ENCODE measurements at regions not wholly inside any gene's neighbourhood (a gene's known extent, or its start where the extent isn't known, plus 50 kb on each side); places are given as distances from the start of the nearest gene placed in this dataset.

DNA sequence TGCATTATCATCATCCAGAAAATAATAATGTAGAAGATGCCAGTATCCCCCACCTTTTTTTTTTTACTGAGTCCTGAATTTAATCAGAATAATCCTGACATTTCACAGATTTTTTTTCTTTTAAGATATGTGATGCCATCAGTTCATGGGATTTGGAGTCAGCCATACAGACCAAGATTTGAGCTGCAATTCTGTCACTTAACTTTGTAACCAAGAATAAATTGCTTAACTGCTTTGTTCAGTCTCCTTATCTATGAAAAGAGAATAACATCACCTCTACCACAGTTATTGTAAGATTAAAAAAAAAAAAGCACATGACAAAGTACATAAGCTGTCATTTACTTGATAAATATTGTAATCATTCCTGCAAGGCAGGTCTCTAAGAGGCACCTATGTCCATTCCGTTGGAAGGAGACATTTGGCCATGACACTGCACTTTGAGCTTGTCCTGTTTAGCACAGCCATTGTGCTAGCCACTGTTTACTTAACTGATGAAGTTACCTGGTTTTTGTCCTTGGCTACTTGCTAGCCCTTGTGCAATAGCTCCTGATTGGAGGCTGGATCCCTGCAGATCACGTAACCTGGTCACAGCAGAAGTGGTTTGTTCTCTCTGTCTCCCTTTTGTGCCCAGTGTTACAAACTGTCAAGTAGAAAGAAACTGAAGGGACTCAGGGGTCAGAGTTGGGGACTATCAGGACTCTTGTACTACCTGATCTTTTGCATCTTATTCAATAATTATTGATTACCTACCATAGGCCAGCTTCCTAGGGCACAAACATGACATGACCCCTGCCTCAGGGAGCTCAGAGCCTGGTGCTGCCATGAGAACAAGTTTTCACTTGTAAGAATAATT is 306.0 kb downstream of the WDR72 start:
- ChIA-PET CTCF (interaction anchor here (1.1 kb wide), 1 partner anchor 16 kb away, joined by 3 read pairs; no protein-coding TSS in a partner anchor), POLR2A (no interaction called here)
- Histone ChIP-seq H3K9ac (ENCODE audit: low read length) (no peak overlapping the region), H3K9me3 (ENCODE audit: control extremely low read depth in 1 of 3, control insufficient read depth in 2 of 3, insufficient read depth in 1 of 3, low read length in 2 of 3) (no peaks in the 10 kb centered on the region), H3K4me1 (ENCODE audit: control insufficient read depth in 2 of 2, insufficient read depth in 2 of 2, low read length in 2 of 2) (no peaks in the 10 kb centered on the region), H4K20me1 (ENCODE audit: control insufficient read depth, insufficient read depth, low read length, poor library complexity, severe bottlenecking) (no peaks in the 10 kb centered on the region), H3K27me3 (replicated peaks in 1 of 4; ENCODE audit: control extremely low read depth in 1 of 4, control insufficient read depth in 3 of 4, insufficient read depth in 4 of 4, low read length in 3 of 4) (no peaks in the 10 kb centered on the region), H3K4me3 (ENCODE audit: control extremely low read depth in 1 of 5, extremely low read depth in 1 of 5, insufficient read depth in 1 of 5, low read depth in 2 of 5, low read length in 4 of 5) (no peak overlapping the region), H3K79me2 (ENCODE audit: control insufficient read depth, insufficient read depth, low read length) (no peaks in the 10 kb centered on the region), H3K36me3 (replicated peaks in 1 of 2; ENCODE audit: control extremely low read depth in 1 of 2, control insufficient read depth in 1 of 2, extremely low read depth in 1 of 2, insufficient read depth in 2 of 2, low read length in 1 of 2) (no peaks in the 10 kb centered on the region), H3K27ac (ENCODE audit: low read length in 2 of 2) (no peak overlapping the region), H3K4me2 (replicated peaks; ENCODE audit: low read depth, low read length, poor library complexity, severe bottlenecking) (no peak overlapping the region), H2AFZ (ENCODE audit: insufficient read depth, low read depth, low read length, poor library complexity, severe bottlenecking) (no peak overlapping the region)
- no peaks in the 10 kb centered on the region for H3K9me3 Mint-ChIP-seq (ENCODE audit: insufficient read depth)
- H3K27me3 Mint-ChIP-seq, result peaks cover 3% of the 10 kb centered on the region
- no peak for ATAC-seq (ENCODE audit: low read depth)
- TF ChIP-seq EZH2 (IDR thresholded peaks at IDR 0.05; ENCODE audit: borderline replicate concordance, insufficient read depth, low read depth, low read length, poor library complexity, severe bottlenecking), result no peak
- TF ChIP-seq, protein P1, sequence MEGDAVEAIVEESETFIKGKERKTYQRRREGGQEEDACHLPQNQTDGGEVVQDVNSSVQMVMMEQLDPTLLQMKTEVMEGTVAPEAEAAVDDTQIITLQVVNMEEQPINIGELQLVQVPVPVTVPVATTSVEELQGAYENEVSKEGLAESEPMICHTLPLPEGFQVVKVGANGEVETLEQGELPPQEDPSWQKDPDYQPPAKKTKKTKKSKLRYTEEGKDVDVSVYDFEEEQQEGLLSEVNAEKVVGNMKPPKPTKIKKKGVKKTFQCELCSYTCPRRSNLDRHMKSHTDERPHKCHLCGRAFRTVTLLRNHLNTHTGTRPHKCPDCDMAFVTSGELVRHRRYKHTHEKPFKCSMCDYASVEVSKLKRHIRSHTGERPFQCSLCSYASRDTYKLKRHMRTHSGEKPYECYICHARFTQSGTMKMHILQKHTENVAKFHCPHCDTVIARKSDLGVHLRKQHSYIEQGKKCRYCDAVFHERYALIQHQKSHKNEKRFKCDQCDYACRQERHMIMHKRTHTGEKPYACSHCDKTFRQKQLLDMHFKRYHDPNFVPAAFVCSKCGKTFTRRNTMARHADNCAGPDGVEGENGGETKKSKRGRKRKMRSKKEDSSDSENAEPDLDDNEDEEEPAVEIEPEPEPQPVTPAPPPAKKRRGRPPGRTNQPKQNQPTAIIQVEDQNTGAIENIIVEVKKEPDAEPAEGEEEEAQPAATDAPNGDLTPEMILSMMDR (IDR thresholded peaks at IDR 0.05), result no peak
- no peaks in the 10 kb centered on the region for H3K4me1 Mint-ChIP-seq
- no peak overlapping the region for H3K4me3 Mint-ChIP-seq
- WGBS (ENCODE audit: insufficient coverage), result 85% methylated on average over 2 of the region's 2 CpGs
- intact Hi-C loops (cut with micrococcal nuclease), result no loop called here
- no peak overlapping the region for H3K27ac Mint-ChIP-seq
- no peak for DNase-seq

DNA sequence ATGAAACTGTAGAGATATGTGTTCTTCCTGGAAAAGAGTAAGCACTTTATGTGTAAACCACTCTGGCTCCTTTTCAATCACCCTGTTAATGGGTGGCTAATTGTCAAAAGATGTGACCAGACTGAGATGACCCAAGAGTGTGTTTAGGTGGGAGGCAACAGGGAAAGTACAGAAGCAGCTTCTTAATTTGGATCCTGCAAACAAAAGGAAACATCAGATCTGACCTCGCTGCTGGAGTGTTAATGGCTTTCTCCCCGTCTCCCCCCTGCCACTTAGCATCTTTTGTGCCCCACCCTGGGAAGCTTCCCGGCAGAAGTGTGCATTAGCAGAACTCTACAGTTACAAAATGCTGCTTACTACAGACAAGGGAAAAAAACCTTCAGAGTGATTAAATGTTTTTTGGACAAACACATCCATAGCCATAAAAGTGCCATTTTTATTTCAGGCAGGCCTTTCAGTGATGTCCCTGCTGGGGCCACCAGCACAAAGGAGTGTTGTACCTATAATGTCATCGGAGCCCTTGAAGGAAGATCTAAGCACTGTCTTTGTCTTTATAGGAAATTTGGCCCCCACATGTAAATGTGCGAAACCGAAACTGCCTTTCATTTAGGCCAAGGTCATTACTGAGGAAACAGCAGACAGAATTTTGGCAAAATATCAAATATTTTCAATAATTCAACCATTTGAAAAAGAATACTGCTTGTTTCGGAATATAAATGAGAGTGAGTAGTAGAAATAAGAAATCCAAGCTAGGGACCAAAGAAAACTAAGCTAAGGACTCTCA is 311.0 kb downstream of the WDR72 start:
- Mint-ChIP-seq H3K27ac (no peak overlapping the region), H3K4me1 (no peaks in the 10 kb centered on the region), H3K27me3 (no peaks in the 10 kb centered on the region), H3K9me3 (ENCODE audit: insufficient read depth) (no peaks in the 10 kb centered on the region), H3K4me3 (no peak overlapping the region)
- intact Hi-C loops (cut with micrococcal nuclease), result no loop called here
- Histone ChIP-seq H3K27ac (ENCODE audit: low read length in 2 of 2) (no peak overlapping the region), H3K79me2 (ENCODE audit: control insufficient read depth, insufficient read depth, low read length) (no peaks in the 10 kb centered on the region), H3K9me3 (ENCODE audit: control extremely low read depth in 1 of 3, control insufficient read depth in 2 of 3, insufficient read depth in 1 of 3, low read length in 2 of 3) (no peaks in the 10 kb centered on the region), H3K9ac (ENCODE audit: low read length) (no peak overlapping the region), H3K4me2 (replicated peaks; ENCODE audit: low read depth, low read length, poor library complexity, severe bottlenecking) (no peak overlapping the region), H3K4me3 (ENCODE audit: control extremely low read depth in 1 of 5, extremely low read depth in 1 of 5, insufficient read depth in 1 of 5, low read depth in 2 of 5, low read length in 4 of 5) (no peak overlapping the region), H4K20me1 (ENCODE audit: control insufficient read depth, insufficient read depth, low read length, poor library complexity, severe bottlenecking) (no peaks in the 10 kb centered on the region), H3K4me1 (ENCODE audit: control insufficient read depth in 2 of 2, insufficient read depth in 2 of 2, low read length in 2 of 2) (no peaks in the 10 kb centered on the region), H3K36me3 (replicated peaks in 1 of 2; ENCODE audit: control extremely low read depth in 1 of 2, control insufficient read depth in 1 of 2, extremely low read depth in 1 of 2, insufficient read depth in 2 of 2, low read length in 1 of 2) (no peaks in the 10 kb centered on the region), H3K27me3 (replicated peaks in 1 of 4; ENCODE audit: control extremely low read depth in 1 of 4, control insufficient read depth in 3 of 4, insufficient read depth in 4 of 4, low read length in 3 of 4) (no peaks in the 10 kb centered on the region), H2AFZ (ENCODE audit: insufficient read depth, low read depth, low read length, poor library complexity, severe bottlenecking) (no peak overlapping the region)
- ChIA-PET CTCF (no interaction called here), POLR2A (no interaction called here)
- TF ChIP-seq, protein P1 (IDR thresholded peaks at IDR 0.05), result no peak
- no peak for TF ChIP-seq EZH2 (IDR thresholded peaks at IDR 0.05; ENCODE audit: borderline replicate concordance, insufficient read depth, low read depth, low read length, poor library complexity, severe bottlenecking)
- ATAC-seq (ENCODE audit: low read depth) (no peak), DNase-seq (no peak)
- WGBS (ENCODE audit: insufficient coverage), result 20% methylated on average over 3 of the region's 7 CpGs

Measured in B cell (primary cell).